Adrenal gland (tissue), 5 donors: ENCODE measurements at regions not wholly inside any gene's neighbourhood (a gene's known extent, or its start where the extent isn't known, plus 50 kb on each side); places are given as distances from the start of the nearest gene placed in this dataset.
"Not testable (repeated sequence)": the region's sequence is repeated elsewhere in the genome, so short reads cannot be mapped to it uniquely, and the experiment has no call there.

Experiments used
- POLR2A ChIP-seq, 2 donors: fragments of 450-650 bp; IDR thresholded peaks; one replicate each; pipeline ENCODE4 v1.6.1; 2017; ENCODE audit warnings: antibody characterized with exemption in 2 of 2, mild to moderate bottlenecking in 2 of 2, moderate library complexity in 1 of 2
- TF ChIP-seq, protein P1 (sequence below), 6 experiments: fragments of 450-650 bp in 4 of 6; fragments of 200-600 bp in 2 of 6; sonication (generic) in 1 of 6; IDR thresholded peaks; 1 replicate in 5 of 6; 2 replicates in 1 of 6; pipeline versions ENCODE4 v1.5.1 to v1.8.0; 2016 to 2021; ENCODE audit warnings: antibody characterized with exemption in 6 of 6, mild to moderate bottlenecking in 2 of 6, moderate library complexity in 1 of 6
- donor health status: DM: no; HTN: no; CAD: no.

DNA sequence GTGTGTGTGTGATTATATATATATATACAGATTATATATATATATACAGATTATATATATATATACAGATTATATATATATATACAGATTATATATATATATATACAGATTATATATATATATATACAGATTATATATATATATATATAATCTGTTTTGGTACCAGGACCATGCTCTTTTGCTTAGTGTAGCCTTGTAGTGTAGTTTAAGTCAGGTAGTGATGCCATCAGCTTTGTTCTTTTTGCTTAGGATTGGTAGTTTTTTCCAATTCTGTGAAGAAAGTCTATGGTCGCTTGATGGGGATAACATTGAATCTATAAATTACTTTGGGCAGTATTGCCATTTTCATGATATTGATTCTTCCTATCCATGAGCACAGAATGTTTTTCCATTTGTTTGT, 318.5 kb upstream of the SETBP1 start:
- TF ChIP-seq, protein P1, sequence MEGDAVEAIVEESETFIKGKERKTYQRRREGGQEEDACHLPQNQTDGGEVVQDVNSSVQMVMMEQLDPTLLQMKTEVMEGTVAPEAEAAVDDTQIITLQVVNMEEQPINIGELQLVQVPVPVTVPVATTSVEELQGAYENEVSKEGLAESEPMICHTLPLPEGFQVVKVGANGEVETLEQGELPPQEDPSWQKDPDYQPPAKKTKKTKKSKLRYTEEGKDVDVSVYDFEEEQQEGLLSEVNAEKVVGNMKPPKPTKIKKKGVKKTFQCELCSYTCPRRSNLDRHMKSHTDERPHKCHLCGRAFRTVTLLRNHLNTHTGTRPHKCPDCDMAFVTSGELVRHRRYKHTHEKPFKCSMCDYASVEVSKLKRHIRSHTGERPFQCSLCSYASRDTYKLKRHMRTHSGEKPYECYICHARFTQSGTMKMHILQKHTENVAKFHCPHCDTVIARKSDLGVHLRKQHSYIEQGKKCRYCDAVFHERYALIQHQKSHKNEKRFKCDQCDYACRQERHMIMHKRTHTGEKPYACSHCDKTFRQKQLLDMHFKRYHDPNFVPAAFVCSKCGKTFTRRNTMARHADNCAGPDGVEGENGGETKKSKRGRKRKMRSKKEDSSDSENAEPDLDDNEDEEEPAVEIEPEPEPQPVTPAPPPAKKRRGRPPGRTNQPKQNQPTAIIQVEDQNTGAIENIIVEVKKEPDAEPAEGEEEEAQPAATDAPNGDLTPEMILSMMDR (IDR thresholded peaks at IDR 0.05): not testable (repeated sequence)
- TF ChIP-seq POLR2A (IDR thresholded peaks at IDR 0.05): not testable (repeated sequence)
